ENCODE measurements at regions not wholly inside any gene's neighbourhood (a gene's known extent, or its start where the extent isn't known, plus 50 kb on each side); places are given as distances from the start of the nearest gene placed in this dataset.

GRCh38 chr2:52934920-52935640, 832.5 kb upstream of the CHAC2 start:
- peak; percentile 56 for ATAC-seq
- TF ChIP-seq BMI1 (IDR thresholded peaks at IDR 0.05; ENCODE audit: borderline replicate concordance): no peak
- no peak for TF ChIP-seq USF1 (IDR thresholded peaks at IDR 0.05; ENCODE audit: borderline replicate concordance, extremely low read length, insufficient read depth, low read depth, low read length)
- TF ChIP-seq CBX3 (IDR thresholded peaks at IDR 0.05; ENCODE audit: borderline replicate concordance, low read depth): no peak
- TF ChIP-seq RAD51 (IDR thresholded peaks at IDR 0.05): no peak
- no peak for TF ChIP-seq DPF2 (IDR thresholded peaks at IDR 0.05)
- no peak for TF ChIP-seq SRF (IDR thresholded peaks at IDR 0.05; ENCODE audit: low read depth in 2 of 2, low read length in 2 of 2)
- TF ChIP-seq NFIC (IDR thresholded peaks at IDR 0.05; ENCODE audit: low read depth, low read length): peak; percentile 12; the same call in 1 of the 2 replicates
- TF ChIP-seq RCOR1 (conservative IDR thresholded peaks at IDR 0.05; ENCODE audit: low read depth, low read length): no peak
- TF ChIP-seq JUNB (IDR thresholded peaks at IDR 0.05): no peak
- TF ChIP-seq, protein P1, sequence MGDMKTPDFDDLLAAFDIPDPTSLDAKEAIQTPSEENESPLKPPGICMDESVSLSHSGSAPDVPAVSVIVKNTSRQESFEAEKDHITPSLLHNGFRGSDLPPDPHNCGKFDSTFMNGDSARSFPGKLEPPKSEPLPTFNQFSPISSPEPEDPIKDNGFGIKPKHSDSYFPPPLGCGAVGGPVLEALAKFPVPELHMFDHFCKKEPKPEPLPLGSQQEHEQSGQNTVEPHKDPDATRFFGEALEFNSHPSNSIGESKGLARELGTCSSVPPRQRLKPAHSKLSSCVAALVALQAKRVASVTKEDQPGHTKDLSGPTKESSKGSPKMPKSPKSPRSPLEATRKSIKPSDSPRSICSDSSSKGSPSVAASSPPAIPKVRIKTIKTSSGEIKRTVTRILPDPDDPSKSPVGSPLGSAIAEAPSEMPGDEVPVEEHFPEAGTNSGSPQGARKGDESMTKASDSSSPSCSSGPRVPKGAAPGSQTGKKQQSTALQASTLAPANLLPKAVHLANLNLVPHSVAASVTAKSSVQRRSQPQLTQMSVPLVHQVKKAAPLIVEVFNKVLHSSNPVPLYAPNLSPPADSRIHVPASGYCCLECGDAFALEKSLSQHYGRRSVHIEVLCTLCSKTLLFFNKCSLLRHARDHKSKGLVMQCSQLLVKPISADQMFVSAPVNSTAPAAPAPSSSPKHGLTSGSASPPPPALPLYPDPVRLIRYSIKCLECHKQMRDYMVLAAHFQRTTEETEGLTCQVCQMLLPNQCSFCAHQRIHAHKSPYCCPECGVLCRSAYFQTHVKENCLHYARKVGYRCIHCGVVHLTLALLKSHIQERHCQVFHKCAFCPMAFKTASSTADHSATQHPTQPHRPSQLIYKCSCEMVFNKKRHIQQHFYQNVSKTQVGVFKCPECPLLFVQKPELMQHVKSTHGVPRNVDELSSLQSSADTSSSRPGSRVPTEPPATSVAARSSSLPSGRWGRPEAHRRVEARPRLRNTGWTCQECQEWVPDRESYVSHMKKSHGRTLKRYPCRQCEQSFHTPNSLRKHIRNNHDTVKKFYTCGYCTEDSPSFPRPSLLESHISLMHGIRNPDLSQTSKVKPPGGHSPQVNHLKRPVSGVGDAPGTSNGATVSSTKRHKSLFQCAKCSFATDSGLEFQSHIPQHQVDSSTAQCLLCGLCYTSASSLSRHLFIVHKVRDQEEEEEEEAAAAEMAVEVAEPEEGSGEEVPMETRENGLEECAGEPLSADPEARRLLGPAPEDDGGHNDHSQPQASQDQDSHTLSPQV (IDR thresholded peaks at IDR 0.05): no peak
- no peak for TF ChIP-seq BRCA1 (IDR thresholded peaks at IDR 0.05; ENCODE audit: low read depth, low read length)
- TF ChIP-seq HDAC6 (IDR thresholded peaks at IDR 0.05; ENCODE audit: unreplicated experiment): no peak
- no peak for TF ChIP-seq HDAC2 (IDR thresholded peaks at IDR 0.05)
- TF ChIP-seq MTA2 (IDR thresholded peaks at IDR 0.05; ENCODE audit: low read depth): peak; percentile 8
- no peak for TF ChIP-seq ZNF274 (IDR thresholded peaks at IDR 0.05; ENCODE audit: insufficient read depth, insufficient read length)
- TF ChIP-seq SUPT20H (IDR thresholded peaks at IDR 0.05; ENCODE audit: borderline replicate concordance, control insufficient read depth, low read depth, low read length): no peak
- TF ChIP-seq ATF2 (IDR thresholded peaks at IDR 0.05; ENCODE audit: low read length): no peak
- no peak for TF ChIP-seq MXI1 (IDR thresholded peaks at IDR 0.05; ENCODE audit: low read depth, low read length)

More at GRCh38 chr2:52934920-52935640, 832.5 kb upstream of the CHAC2 start:
- no peak overlapping the region for H3K27ac ChIP-seq (ENCODE audit: control insufficient read depth, insufficient read depth)
- H3K79me2 ChIP-seq (ENCODE audit: control insufficient read depth, insufficient read depth, low read length): no peaks in the 10 kb centered on the region
- peak overlapping the region; percentile 38; the same call in 1 of the 2 replicates for H3K4me2 ChIP-seq (ENCODE audit: control insufficient read depth, insufficient read depth)
- ChIA-PET CTCF (no interaction called here), POLR2A (no interaction called here), SMC1A (ENCODE audit: uncharacterized antibody, unreplicated experiment) (interaction anchor here (0.5 to 0.6 kb wide), 2 partner anchors 572 to 691 kb away, joined by 3 read pairs; no protein-coding TSS in a partner anchor), RAD21 (ENCODE audit: unreplicated experiment) (no interaction called here)
- H2AFZ ChIP-seq (ENCODE audit: control insufficient read depth, low read depth, low read length): no peak overlapping the region; the same call in 1 of the 2 replicates
- no peaks in the 10 kb centered on the region; the same call in 1 of the 3 replicates for H3K9me3 ChIP-seq (replicated peaks; ENCODE audit: control insufficient read depth, insufficient read depth, low read length)
- no peak for FAIRE-seq
- H3K4me1 ChIP-seq (ENCODE audit: control insufficient read depth, insufficient read depth, low read length): peaks cover 4% of the 10 kb centered on the region
- intact Hi-C loops (cut with micrococcal nuclease; ENCODE audit: unreplicated experiment): no loop called here
- in situ Hi-C loops (cut with MboI): no loop called here
- H3K9ac ChIP-seq (ENCODE audit: control insufficient read depth, insufficient read depth, low read length): no peak overlapping the region
- no peaks in the 10 kb centered on the region for H3K36me3 ChIP-seq (ENCODE audit: control insufficient read depth in 2 of 2, insufficient read depth in 2 of 2, low read length in 1 of 2)
- H3K27me3 ChIP-seq (replicated peaks in 1 of 2; ENCODE audit: control insufficient read depth in 2 of 2, insufficient read depth in 2 of 2, low read length in 1 of 2): no peaks in the 10 kb centered on the region
- no TSS peak for BruUV-seq (replicated peaks)
- no peak overlapping the region for H3K4me3 ChIP-seq
- WGBS (ENCODE audit: insufficient coverage, insufficient replicate concordance, low lambda C conversion rate, missing lambda C conversion rate): 19% methylated on average over 3 of the region's 3 CpGs
- no peak for DNase-seq (ENCODE audit: low read depth, low spot score)
- no peaks in the 10 kb centered on the region for H4K20me1 ChIP-seq (ENCODE audit: control insufficient read depth, insufficient read depth)
